Choroid plexus epithelial cell (primary cell): ENCODE measurements at regions not wholly inside any gene's neighbourhood (a gene's known extent, or its start where the extent isn't known, plus 50 kb on each side); places are given as distances from the start of the nearest gene placed in this dataset.

Experiments
- DNase-seq: peaks from one replicate; pipeline ENCODE4 v3.0.0-alpha.2; 2010; ENCODE audit warnings: low read depth
- H3K4me3 ChIP-seq: 2 replicates; pipeline ENCODE4 v1.5.1; 2011; ENCODE audit warnings: low read depth, mild to moderate bottlenecking, control low read depth, low read length, moderate library complexity
- TF ChIP-seq, protein P1 (sequence below): conservative IDR thresholded peaks from 2 replicates; pipeline ENCODE4 v1.5.1; 2011; ENCODE audit warnings: low read depth, mild to moderate bottlenecking, control low read depth, inconsistent platforms, low read length, moderate library complexity

DNA sequence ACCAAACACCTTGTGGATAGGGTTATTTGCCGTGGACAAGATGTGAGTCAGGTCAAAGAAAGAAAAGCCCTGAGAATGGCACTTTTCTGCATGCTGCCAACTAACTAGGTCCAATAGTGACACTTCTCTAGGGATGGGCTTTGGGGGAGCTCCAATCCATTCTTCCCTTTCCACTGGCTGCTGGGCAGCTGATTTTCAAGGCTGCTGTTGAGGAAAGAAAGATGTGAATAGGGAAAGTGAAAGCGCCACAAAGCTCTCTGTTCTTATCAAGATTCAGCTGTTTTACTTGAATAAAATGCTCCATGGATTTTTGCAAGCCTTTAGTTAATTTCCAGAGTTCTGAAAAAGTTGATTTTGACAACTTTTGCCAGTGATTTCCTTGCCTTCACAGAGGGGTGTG is 244.2 kb upstream of the F9 start:
- DNase-seq, result no peak
- no peak overlapping the region for H3K4me3 ChIP-seq
- TF ChIP-seq, protein P1, sequence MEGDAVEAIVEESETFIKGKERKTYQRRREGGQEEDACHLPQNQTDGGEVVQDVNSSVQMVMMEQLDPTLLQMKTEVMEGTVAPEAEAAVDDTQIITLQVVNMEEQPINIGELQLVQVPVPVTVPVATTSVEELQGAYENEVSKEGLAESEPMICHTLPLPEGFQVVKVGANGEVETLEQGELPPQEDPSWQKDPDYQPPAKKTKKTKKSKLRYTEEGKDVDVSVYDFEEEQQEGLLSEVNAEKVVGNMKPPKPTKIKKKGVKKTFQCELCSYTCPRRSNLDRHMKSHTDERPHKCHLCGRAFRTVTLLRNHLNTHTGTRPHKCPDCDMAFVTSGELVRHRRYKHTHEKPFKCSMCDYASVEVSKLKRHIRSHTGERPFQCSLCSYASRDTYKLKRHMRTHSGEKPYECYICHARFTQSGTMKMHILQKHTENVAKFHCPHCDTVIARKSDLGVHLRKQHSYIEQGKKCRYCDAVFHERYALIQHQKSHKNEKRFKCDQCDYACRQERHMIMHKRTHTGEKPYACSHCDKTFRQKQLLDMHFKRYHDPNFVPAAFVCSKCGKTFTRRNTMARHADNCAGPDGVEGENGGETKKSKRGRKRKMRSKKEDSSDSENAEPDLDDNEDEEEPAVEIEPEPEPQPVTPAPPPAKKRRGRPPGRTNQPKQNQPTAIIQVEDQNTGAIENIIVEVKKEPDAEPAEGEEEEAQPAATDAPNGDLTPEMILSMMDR, result no peak

DNA sequence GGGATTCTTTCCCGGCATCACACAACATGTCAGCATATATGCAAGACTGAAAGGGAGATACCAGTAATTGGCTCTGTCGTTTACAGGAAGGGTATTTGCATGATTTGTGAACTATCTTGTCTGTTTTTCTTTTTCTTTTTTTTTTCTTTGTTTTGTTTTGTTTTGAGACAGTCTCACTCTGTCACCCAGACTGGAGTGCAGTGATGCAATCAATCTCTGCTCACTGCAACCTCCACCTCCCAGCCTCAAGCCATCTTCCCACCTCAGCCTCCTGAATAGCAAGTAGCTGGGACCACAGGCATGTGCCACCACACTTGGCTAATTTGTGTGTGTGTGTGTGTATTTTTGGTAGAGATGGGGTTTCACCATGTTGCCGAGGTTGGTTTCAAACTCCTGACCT is 262.7 kb upstream of the F9 start:
- no peak for DNase-seq
- H3K4me3 ChIP-seq, result no peak overlapping the region
- TF ChIP-seq, protein P1, result no peak

DNA sequence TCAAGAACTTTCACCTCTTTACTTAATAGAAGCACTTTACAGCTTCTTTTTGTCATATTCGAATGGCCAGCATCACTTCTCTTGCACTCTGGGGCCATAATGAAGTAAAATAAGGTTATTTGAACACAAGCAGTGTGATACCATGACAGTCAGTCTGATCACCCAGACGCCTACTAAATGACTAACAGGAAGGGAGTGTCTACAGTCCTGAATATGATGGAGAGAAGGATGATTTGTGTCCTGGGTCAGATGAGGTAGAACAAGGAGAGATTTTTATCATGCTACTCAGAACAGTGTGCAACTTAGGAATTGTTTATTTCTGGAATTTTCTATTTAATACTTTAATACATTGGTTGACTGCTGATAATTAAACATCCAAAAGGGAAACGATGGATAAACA is 284.2 kb upstream of the F9 start:
- TF ChIP-seq, protein P1, result no peak
- no peak overlapping the region for H3K4me3 ChIP-seq
- DNase-seq, result no peak

DNA sequence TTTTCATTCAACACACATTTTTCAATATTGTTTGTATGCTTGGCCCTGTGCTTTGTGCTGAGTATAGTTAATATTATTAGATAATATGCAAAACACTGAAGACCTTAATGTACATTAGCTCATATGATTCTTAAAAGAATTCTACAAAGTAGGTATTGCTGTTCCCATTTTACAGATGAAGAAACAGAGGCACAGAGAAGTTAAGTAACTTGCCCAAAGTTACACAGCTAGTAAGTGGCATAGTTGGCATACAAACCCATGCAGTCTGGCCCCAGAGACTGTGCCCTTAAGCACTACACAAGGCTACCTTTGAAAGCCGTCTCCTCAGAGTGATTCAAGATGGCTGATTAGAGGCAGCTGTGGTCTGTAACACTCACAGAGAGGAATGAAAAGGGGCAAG is 293.4 kb upstream of the F9 start:
- H3K4me3 ChIP-seq, result no peak overlapping the region
- TF ChIP-seq, protein P1, result no peak
- DNase-seq, result no peak

DNA sequence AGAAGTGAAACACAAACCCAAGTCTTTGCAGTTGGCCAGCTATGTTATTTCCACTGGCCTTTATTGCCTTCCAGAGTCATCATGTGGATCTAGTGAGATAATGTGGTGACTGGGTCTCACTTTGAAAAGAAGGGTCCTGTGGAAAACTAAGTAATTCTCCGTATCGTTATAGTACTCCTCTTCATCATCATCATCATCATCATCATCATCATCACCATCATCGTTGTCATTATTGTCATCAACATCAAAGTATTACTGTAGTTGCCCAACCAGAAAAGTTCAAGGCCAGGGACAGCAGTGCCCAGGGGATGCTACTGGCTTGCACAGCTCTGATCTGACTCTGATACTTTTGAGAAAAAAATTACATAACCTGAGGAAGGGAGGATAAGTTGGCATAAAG is 295.6 kb upstream of the F9 start:
- TF ChIP-seq, protein P1, result no peak
- no peak overlapping the region for H3K4me3 ChIP-seq
- DNase-seq, result no peak

DNA sequence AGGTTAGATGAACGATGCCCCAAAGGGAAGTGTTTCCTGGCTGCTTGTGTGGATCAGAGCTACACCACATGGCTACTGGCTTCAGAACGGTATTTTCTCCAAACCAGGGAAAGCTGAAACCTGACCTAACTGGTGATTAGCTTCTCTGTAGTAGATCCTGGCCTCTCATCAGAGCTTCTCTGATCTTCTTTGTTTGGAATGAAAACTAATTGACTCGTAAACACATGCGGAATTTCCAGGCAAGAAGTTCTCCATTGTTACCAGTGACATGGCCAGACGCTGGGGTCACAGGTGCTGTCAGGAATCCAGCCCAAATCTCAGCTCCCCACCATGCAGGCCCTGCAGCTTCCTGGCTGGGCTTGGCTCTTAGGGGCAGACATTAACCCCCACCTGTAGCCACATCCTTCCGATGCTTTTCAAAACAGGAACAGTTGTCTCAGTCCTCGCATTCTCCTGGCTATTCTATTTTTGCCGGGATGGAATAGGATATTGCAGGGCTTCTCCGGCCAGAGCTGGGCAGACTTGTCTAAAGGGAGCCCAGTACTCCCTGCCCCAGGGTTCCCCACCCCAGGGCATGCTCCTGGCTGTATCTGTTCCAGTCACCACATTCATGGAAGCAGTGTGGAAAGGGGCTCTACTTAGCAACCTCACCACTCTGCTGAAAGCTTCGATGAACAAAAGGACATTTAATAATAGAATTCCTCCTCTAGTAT is 305.4 kb upstream of the F9 start:
- DNase-seq, result no peak
- no peak overlapping the region for H3K4me3 ChIP-seq
- TF ChIP-seq, protein P1, result no peak

DNA sequence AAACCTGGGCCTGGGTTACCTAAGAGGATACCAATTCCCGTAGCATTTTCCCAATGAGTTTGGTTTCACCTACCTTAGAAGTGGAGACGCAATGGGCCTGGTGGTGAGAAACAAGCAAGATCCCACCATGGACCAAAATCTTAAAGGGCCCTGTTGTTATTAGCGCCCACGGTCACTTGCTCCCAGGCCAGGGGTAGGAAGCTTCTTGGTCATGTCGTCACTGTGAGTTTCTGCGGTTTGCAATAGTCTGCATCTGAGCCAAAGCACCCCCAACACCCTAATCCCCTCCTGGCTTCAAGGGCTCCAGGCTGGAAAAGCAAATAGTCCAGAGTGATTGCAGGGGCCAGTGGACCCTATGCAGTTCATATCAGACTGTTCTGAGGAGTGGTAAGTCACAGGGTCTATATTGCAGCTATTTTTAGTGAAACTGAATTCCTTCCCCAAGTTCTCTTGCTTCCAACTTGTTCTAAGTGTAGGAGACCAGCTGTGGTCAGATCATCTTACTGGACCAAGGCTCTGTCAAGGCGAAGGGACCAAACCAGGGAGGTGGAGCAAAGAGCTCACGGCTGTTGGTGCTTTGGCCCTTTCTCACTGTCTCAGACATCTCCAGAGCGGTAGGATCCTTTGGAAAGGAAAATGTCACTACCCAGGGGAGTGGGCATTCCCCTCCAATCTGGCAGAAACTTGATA is 307.9 kb upstream of the F9 start:
- H3K4me3 ChIP-seq, result no peak overlapping the region
- TF ChIP-seq, protein P1, result no peak
- no peak for DNase-seq
